Inflammatory macrophage (primary cell): ENCODE measurements at regions not wholly inside any gene's neighbourhood (a gene's known extent, or its start where the extent isn't known, plus 50 kb on each side); places are given as distances from the start of the nearest gene placed in this dataset.
"Not testable (repeated sequence)": the region's sequence is repeated elsewhere in the genome, so short reads cannot be mapped to it uniquely, and the experiment has no call there.

Source experiments
- DNase-seq, 2 donors: peaks; one replicate each; pipeline ENCODE4 v3.0.0-alpha.2; 2020 to 2022

DNA sequence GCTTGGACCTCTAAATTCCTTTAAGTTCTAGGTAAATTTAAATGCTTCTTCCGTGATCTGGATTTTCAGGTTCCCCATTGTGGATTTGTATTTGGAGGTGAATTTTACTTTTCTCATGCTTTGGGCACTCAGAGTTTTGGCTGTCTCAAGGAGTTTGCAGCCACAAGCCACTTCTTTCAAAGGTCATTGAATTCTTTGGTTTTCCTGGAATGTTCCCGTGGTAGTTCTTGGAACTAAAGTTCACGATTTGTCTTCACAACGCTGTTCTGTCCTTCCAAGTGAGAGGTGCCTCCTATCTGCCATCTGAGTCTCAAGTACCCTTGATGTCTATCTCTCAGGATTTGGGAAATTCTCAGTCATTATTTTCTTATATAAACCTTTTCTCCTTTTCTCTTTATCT is 1438.7 kb upstream of the ZEB2 start:
- DNase-seq, result no peak

DNA sequence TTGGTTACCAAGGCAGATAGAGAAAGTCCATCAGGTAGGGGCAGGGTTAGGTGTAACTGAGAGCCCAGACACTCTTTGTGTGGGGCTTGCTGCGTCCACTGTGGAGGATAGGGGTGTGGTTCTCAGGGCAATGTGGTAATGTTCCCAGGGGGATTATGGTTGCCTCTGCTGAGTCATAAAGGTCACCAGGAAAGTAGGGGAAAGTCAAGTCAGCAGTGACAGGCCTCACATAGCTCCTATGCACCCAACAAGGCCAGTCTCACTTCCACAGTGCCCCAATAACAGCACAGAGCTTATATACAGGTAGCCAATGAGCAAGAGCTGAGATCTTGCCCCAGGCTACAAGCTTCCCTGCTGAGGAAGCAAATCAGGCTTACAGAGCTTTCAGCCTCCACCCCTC is 1438.0 kb upstream of the ZEB2 start:
- DNase-seq, result no peak

DNA sequence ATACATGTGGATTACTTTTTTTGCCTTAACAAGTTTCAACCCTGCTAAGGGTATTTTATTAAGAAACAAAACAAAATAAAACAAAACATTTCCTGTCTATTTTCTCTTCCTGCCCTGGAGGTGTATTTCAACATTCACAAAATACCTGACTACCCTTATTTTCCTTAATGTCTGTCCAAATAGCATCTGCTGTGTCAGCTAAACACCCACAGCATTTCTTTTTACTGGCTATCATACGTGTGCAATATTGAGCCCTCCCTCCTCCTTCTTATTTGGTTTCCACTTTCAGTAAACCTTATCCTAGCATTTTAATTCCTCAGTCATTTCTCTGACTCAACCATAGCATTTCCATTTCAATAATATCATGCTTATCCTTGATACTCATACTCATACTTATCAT is 1420.0 kb upstream of the ZEB2 start:
- DNase-seq, result no peak

DNA sequence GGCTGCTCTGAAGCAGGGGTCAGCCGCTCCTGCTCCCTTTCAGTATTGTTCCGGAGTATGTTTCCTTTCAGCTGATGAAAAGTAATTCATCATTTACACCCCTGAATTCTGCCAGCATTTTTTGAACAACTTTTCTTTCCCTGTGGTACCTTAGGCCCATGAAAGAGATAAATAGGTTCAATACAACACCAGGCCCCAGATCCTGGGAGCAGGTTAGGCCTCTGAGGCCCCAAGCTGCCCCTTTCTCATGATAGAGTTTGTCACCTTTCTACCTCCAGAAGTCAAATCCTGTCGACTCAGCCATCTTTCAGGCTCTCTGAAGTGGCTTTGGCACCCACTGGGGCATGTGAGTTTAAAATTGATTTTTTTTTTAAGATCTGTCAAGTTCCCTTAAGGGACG is 1415.1 kb upstream of the ZEB2 start:
- DNase-seq, result no peak

DNA sequence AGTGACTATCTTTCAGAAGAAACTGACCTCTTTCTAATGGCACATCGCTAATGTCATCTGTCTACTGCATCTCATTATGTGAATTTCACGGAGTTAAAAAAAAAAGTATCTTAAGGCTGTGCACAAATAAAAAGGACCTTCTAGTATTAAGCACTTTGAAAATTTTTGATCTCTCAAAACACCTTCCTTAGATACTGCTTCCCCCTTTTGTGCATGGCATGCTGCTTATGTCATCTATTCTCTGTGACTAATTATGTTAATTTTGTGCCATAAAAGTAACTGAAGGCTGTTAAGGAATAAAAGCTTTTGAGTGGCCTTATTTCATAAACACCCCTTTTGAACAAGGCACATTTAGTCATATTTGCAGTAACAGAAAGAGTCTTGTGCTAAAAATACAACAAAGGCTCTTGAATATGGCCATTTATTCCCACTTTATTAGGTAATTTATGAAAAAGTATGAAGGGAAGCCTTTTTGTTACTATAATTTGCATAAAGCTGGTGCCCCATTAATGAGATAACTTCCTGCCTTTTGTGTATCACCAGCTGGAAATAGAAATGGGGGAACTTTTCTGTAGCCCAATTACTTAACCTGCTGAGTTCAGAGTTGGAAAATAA is 1412.0 kb upstream of the ZEB2 start:
- no peak for DNase-seq

DNA sequence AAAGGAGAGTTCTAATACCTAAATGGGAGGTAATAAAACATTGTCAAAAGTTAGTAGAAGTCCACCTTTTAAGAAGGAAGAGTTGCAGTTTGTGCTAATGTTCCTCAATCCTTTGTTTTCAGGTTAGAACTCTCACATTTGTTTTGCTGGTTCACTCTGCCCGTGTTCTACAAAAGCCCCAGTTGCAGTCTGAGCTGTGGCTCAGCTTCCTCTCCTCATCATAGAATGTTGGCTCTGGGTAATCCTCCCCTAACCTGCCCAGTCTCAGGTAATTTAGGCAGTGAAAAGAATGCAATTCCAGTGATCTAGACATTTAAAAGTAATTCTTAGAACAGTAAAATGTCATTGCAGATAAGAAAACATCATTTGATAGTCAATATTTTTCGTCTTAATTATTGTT is 1410.4 kb upstream of the ZEB2 start:
- no peak for DNase-seq

DNA sequence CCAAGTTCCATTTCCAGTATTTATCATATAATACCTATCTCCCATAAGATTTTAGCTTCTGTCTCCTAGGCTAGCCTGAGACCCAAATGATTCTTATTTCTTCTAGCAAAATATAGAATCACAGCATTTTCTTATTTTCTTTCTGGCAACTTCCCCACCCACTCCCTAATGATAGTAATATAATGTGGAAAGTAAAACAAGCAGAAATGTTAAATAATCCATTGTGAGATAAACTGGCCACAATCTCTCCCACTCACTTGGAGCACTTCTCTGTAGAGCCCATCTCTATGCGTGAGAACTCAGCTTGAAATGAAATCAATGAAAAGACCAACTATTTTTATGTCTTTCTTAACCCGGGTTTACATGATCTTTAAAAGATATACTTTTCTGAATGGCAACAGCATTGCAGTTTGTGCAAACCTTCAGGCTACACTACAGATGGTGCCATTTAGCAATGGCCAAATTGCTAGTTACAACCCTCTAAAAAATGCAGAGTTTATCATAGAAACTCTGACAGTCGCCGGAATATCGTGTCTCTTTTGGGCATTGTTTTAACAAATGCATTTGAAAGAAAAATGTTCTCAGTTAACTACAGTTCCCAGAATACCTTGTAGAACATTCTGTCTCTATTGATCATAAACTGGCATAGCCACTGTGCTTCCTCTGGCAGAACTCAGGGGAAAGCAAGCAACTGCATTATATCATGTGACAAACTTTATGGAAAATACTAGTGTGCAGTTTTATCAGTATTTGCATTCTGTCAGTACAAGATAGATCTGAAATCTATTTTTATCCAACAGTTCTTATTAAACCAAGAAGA is 1407.4 kb upstream of the ZEB2 start:
- DNase-seq, result no peak

DNA sequence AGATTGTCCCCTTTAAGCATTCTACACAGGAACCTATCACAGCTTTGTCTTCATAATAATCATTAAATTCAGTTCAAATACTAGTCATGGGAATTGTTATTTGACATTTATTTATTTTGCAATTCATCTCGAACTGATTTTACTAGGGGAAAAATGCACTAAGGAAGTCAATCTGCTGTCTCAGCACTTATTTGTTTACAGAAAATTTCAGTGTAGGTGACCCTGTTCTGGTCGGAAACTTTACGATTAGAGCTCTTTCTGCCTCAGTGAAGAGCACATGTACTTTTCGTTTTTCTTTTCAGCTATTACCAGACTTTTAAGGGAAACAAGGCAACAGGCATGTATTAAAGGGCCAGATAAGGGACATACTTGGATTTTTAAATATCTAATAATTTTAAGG is 1405.7 kb upstream of the ZEB2 start:
- DNase-seq, result no peak

DNA sequence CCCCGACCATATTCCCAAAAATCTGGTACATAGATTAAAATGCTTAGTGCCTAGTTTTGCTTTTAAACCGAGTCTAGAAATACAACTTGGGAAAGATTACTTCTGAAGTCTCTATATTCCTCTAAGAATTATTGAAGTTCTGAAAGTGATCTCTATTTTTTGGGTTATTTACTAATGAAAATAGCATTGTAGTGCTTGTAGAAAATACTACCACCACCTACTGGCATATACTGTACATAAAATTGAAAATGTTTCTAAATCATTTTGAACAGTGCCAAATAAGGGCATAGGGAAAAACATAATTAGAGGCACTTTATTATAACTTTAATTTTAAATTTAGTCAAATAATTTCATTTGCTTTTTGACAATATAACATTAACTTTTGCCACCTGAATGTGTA is 1399.6 kb upstream of the ZEB2 start:
- DNase-seq, result no peak

DNA sequence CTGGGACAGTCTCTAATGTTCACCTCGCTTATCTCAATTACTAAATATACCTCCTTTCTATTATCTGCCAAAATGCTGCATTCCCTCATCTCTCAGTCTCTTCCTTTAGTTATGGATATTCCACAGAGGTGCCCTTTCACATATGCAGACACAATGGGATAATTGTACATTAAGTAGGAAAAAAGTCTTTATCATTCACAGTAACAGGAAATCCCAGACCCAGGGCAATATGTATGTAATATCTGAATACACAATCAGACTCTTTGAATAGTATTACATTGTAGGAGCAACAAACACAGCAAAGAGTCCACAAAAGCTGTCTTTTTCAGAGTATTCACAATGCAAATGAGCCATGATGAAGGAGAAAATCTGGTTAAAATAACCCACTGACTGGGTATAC is 1399.0 kb upstream of the ZEB2 start:
- DNase-seq, result no peak

DNA sequence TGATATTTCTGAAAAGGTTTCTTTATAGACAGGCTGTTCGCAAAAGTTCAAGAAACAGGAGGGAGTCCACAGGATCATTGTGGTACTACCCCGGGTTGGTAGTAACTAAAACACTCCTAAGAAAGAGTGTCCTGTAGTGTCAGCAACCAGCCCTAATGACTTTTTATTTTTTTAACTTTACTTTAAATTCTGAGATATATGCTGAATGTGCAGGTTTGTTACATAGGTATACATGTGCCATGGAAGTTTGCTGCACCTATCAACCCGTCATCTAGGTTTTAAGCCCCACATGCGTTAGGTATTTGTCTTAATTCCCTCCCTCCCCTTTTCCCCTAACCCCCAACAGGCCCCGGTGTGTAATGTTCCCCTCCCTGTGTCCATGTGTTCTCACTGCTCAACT is 1396.9 kb upstream of the ZEB2 start:
- DNase-seq, result no peak

DNA sequence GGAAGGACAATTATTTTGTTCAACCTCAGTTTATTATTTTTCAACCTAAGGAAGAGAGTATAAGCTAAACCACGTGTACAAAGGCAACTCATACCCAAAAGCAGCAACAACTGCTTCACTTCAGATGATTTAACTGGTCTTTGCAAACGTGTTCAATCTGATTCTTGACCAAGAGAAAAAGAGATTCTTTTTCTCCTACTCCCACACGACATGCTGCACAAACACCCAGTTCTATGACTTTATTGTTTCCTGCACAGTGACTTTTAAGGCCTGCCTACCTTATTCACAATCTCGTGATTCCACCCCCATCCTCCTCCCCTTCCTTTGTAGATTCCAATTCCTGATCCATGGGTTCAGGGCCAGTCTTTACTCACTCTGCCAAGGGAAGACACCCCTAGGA is 1394.8 kb upstream of the ZEB2 start:
- no peak for DNase-seq

DNA sequence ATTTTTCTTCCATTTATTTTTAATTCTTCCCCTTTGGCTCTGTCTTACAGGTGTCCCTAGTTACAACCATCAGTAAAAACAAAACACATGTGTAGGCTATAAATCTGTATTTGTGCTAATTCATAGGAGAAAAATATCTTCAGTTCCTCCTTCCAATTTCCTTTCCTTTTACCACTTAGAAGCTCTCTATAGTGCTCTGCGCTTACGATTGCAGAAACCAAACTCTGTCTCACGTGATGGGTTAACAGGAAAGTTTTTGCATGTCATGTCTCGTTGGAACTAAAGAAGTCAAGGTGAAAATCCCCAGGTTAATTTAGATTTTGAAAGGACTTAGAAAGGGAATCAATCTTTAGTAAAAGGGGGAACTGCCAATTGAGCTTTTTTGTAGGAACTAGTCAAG is 1390.5 kb upstream of the ZEB2 start:
- DNase-seq, result no peak

DNA sequence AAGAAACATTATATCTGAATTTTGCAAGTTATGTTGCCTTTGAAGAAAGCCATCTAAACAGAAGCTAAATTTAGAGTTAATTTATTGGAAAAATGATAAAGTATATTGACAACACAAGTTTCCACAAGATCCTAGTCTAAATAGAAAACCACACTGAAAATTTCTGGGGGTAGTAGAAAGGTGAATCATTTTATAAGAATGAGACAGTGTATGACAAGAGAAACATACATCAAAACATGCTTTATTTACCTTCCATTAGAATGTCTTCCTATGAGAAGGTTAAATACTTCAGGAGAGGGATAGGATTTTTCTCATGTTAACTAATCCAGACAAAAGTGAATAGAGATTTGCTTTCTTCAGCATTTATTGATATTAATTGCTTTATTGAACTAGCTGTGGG is 1389.8 kb upstream of the ZEB2 start:
- DNase-seq, result no peak

DNA sequence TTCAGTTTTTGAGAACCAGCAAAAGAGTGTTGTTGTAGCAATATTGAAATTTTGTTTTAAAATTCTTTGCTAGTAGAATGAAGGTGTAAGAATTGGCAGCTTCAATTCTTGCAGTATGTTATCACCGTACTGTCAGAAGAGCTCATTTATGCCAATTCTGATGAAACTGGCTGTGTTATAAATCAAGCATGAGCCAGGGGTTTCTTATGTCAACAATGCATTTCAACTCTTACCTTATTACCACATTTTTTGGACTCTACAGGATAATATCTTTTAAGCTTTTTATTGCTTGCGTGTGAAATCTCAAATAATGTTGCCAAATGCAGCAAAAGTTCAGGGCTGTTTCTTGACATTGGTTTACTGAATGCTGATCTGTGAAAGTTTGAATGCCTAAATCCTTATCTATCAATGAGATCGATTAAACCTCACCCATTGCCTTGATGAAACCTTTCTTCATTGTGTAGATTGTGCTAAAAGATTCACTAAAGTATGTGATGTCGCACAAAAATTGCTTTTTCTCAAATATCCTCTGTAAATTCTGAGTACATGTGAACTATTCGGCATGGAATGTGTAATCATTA is 1389.3 kb upstream of the ZEB2 start:
- DNase-seq, result no peak

DNA sequence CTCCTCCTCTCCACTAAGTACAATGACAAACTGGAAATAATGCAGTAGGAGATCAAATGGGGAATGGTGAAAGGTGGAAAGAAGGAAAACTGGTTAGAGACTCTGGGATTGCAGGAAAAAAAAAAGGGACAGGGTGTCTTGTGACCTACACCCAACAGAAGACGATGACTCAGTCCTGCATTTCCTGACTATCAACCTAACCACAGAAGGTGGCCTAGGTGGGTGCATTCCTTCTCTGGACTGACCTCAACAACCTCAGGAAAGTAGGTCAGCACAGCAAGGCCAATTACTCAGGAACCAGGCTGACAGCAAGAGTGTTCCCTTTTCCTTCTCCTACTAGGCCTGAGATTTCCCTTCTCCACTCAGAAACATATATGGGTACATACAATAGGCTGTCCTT is 1386.4 kb upstream of the ZEB2 start:
- no peak for DNase-seq

DNA sequence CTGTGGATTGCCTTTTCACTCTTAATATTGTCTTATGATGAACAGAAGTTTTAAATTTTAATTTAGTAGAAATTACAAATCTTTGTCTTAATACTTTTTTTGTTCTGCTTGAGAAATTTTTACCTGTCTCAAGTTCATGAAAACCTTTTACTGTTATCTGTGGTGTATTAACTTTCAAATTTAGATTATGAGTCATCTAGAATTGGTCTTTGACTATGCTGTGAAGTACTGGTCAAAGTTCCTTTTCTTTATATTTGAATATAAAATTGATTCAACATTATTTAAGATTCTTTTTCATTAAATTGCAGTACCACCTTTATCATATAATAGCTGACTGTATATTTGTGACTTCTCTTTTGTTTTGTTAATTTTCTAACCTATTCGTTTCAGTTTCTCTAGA is 1385.5 kb upstream of the ZEB2 start:
- no peak for DNase-seq

DNA sequence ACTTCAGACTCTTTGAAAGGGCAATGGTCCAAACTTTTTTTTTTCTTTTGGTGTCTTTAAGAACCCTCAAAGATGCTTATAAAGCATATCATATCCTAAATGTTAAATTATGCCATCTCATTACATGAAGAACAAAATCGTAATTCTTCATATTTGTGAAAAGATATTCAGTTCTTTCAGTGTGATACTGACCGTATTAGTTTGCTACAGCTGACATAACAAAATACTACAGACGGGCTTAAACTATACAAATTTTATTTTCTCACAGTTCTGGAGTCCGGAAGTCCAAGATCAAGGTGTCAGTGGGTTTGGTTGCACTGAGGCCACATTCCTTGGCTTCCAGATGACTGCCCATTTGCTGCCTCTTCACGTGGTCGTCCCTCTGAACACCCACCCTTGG is 1377.2 kb upstream of the ZEB2 start:
- no peak for DNase-seq

DNA sequence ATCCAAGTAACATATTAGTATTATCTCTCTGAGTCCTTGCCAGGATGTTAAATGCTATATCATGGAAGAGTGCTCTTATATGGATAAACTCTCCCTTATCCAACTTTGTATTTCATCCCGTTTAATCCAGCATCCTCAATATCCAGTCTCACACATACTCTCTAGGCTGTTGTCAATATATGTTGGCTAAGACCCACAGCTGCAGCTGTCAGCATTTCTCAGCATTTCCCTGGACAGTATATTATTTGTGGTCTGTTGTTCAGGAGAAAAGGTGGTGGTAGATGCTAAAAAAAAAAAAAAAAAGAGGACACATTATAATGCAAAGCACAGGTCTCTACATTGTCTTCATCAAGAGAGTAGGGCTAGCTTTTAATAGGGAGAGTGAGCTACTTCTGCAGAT is 1368.0 kb upstream of the ZEB2 start:
- no peak for DNase-seq

DNA sequence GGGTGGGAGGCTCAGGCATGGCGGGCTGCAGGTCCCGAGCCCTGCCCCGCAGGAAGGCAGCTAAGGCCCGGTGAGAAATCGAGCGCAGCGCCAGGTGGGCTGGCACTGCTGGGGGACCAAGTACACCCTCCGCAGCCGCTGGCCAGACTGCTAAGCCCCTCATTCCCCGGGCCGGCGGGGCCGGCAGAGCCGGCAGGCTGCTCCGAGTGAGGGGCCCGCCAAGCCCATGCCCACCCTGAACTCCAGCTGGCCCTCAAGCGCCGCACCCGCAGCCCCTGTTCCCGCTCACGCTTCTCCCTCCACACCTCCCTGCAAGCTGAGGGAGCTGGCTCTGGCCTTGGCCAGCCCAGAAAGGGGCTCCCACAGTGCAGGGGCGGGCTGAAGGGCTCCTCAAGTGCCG is 1361.1 kb upstream of the ZEB2 start:
- not testable (repeated sequence) for DNase-seq

DNA sequence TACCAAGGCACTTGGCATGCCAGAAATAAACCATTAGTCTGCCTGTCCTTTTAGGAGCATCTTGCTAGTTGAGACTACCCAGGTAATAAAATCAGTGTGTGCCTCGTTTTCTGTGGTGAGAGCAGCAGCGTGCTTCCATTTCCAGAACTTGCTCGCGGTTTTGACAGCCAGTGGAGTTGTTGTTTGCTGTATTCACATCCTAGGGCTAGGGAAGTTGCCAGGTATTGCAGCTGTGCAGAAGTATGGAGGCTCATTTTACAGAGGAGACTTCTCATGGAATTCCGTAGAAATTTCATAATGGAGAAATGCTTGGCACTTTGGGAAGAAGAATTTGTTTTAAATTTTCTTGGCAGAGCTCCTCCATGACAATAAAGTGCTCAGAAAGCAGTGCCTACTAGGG is 1355.1 kb upstream of the ZEB2 start:
- no peak for DNase-seq

DNA sequence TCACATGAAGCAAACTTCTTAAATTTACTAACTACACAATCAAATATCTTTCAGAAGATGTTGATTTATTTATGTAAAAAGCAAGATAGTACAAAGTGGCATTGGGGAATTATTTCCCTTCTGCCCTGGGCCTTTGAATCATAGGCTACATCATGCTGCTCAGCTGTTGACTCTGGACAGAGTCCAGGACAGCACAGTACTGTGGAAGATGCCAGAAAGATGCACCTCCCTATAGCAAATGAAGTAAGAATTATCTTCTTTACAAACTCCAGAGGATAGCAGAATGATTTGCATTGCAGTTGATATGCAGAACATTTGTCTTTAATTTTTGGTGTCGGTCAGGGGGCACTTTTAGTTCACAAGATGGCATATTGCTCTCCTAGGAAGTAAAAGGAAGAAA is 1354.5 kb upstream of the ZEB2 start:
- DNase-seq, result no peak

DNA sequence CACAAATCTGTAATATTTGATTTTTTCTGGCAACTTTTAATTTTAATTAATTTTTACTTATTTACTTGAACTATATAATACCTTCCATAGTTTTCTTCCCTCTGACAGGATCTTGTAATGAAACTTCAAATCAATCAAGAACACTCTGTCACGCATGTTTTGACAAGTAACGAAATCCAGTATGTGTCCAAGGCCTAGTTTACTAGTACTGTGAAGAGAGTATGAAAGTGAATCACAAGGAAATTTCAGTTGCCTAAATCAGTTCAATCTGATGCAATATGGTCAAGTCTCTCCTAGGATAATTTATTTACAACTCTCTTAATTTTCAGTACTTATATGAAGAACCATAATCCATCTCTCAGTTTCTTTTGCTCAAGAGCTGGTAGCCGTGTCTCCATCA is 1344.6 kb upstream of the ZEB2 start:
- DNase-seq, result no peak

DNA sequence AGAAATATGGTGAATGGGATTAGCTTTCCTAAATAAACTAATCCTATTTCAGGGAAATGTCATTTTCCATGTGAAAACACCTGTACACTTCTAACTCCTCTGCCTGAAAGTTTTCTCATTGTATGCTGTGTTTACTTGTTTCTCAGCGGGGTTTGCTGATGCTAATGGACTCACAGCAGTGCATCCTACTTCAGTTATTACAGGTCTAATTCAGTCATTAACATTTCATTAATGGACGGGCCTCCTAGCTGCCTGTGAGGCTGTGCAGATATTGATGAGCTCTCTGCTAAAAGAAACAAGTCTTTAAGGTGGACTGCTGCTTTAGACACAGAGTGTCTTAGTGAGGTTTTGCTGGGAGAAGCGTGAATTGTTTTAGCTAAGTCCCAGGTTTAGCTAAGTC is 1342.0 kb upstream of the ZEB2 start:
- DNase-seq, result no peak

DNA sequence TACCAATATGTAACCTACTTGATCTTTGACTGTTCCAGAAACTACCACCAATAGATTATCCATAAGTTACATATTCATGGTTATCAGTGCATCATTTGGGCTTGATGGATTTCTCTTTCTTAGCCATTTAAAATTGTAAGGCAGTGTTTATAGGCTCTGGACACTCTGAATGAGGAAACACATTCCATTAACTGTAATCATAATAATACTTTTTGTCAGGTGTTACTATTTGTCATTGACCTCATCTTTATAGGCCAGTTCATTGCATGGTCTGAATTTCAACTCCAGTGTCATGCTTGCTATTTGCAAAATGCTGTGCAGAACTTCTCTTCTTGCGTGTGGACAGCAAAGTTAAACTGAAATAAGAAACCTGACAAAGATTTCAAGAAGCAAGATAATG is 1340.2 kb upstream of the ZEB2 start:
- no peak for DNase-seq
